Ovary (tissue), 3 donors: ENCODE measurements at regions not wholly inside any gene's neighbourhood (a gene's known extent, or its start where the extent isn't known, plus 50 kb on each side); places are given as distances from the start of the nearest gene placed in this dataset.

Experiments used
- EP300 ChIP-seq: sonication (generic); formaldehyde crosslinking; IDR thresholded peaks from one replicate; pipeline ENCODE4 v1.6.1; 2017; ENCODE audit warnings: antibody characterized with exemption
- TF ChIP-seq, protein P1 (sequence below), 3 donors: fragments of 450-650 bp in 2 of 3; fragments of 200-600 bp in 1 of 3; IDR thresholded peaks; one replicate each; pipeline versions ENCODE4 v1.5.1 to v1.8.0; 2016 to 2022; ENCODE audit warnings: antibody characterized with exemption in 3 of 3, mild to moderate bottlenecking in 1 of 3
- donor health status: DM: no; HTN: no; CAD: no.

DNA sequence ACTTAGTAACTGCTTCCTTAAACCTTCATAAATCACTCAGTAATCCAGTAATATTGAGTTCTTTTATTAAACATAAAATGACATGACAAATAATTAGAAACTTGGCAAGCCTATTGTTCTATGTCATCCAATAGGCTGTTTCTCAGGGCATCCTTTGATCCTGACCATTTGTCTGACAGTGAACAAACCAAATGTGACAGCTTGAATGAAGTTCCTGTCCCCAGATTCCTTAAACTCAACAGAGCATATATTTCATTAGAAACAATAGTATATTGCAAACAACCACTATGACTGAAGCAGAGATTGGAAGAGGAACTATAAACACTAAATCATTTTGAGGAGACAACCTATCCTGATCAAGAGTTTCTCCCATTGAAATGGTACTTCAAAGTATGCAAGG is 113.6 kb upstream of the MDFIC2 start:
- TF ChIP-seq, protein P1, sequence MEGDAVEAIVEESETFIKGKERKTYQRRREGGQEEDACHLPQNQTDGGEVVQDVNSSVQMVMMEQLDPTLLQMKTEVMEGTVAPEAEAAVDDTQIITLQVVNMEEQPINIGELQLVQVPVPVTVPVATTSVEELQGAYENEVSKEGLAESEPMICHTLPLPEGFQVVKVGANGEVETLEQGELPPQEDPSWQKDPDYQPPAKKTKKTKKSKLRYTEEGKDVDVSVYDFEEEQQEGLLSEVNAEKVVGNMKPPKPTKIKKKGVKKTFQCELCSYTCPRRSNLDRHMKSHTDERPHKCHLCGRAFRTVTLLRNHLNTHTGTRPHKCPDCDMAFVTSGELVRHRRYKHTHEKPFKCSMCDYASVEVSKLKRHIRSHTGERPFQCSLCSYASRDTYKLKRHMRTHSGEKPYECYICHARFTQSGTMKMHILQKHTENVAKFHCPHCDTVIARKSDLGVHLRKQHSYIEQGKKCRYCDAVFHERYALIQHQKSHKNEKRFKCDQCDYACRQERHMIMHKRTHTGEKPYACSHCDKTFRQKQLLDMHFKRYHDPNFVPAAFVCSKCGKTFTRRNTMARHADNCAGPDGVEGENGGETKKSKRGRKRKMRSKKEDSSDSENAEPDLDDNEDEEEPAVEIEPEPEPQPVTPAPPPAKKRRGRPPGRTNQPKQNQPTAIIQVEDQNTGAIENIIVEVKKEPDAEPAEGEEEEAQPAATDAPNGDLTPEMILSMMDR (IDR thresholded peaks at IDR 0.05): no peak
- no peak for TF ChIP-seq EP300
